ENCODE measurements at regions not wholly inside any gene's neighbourhood (a gene's known extent, or its start where the extent isn't known, plus 50 kb on each side); places are given as distances from the start of the nearest gene placed in this dataset.

DNA sequence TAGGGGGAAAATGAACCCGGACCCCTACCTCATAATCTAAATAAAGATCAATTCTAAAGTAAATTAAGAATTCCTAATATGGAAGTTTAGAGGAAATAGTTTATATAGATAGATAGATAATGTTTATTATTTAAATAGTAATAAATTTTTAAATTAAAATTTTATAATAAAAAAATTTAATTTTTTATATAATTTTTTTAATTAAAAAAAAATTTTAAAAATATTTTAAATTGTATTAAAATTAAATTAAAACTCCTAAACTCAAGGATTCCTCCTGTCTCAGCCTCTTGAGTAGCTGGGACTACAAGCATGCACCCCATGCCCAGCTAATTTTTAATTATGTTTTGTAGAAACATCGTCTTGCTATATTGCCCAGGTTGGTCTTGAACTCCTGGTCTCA, 186.9 kb upstream of the VRK2 start:
- TF ChIP-seq EZH2 (IDR thresholded peaks at IDR 0.05; ENCODE audit: borderline replicate concordance) (no peak), EZH2phosphoT487 (IDR thresholded peaks at IDR 0.05; ENCODE audit: low read depth, severe bottlenecking, unreplicated experiment) (no peak)
- TF ChIP-seq, protein P1, sequence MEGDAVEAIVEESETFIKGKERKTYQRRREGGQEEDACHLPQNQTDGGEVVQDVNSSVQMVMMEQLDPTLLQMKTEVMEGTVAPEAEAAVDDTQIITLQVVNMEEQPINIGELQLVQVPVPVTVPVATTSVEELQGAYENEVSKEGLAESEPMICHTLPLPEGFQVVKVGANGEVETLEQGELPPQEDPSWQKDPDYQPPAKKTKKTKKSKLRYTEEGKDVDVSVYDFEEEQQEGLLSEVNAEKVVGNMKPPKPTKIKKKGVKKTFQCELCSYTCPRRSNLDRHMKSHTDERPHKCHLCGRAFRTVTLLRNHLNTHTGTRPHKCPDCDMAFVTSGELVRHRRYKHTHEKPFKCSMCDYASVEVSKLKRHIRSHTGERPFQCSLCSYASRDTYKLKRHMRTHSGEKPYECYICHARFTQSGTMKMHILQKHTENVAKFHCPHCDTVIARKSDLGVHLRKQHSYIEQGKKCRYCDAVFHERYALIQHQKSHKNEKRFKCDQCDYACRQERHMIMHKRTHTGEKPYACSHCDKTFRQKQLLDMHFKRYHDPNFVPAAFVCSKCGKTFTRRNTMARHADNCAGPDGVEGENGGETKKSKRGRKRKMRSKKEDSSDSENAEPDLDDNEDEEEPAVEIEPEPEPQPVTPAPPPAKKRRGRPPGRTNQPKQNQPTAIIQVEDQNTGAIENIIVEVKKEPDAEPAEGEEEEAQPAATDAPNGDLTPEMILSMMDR (IDR thresholded peaks at IDR 0.05; ENCODE audit: poor library complexity): no peak
- Histone ChIP-seq H4K20me1 (ENCODE audit: insufficient read depth, poor library complexity, severe bottlenecking) (no peaks in the 10 kb centered on the region), H3K4me3 (no peak overlapping the region), H3K9me2 (replicated peaks; ENCODE audit: insufficient read depth) (no peaks in the 10 kb centered on the region), H3K4me1 (ENCODE audit: insufficient read depth) (no peaks in the 10 kb centered on the region), H3K27ac (no peak overlapping the region), H3K36me3 (replicated peaks; ENCODE audit: insufficient read depth, low read depth) (no peaks in the 10 kb centered on the region), H3K9me3 (ENCODE audit: low read depth) (no peaks in the 10 kb centered on the region), H3K4me2 (no peak overlapping the region), H2AFZ (no peak overlapping the region), H3K27me3 (no peaks in the 10 kb centered on the region), H3K79me2 (no peaks in the 10 kb centered on the region)
- WGBS (ENCODE audit: low lambda C conversion rate, missing lambda C conversion rate): 97% methylated on average over 2 of the region's 2 CpGs
- no peak for DNase-seq (ENCODE audit: low spot score)

DNA sequence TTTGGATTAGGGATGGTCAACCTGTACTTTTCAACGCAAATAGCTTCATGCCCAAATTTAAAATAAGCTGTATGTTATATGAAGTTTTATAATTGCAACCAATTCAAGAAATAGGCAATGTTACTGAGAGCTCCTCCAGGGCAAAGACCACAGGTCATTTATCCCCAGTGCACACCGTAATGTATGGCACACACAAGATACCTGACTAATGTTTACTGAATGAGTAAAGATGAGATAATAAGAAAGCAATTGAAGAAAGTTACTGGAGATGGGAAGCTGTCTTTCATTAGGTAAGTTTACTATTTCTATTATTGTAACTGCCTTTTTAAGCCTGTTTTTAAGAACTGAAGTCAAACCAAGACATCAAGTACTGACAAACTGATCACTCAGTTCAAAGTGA, 184.5 kb upstream of the VRK2 start:
- no peaks in the 10 kb centered on the region for H4K20me1 ChIP-seq (ENCODE audit: insufficient read depth, poor library complexity, severe bottlenecking)
- H3K27me3 ChIP-seq: no peaks in the 10 kb centered on the region
- peak overlapping the region; percentile 5 for H3K4me2 ChIP-seq
- no peak for DNase-seq (ENCODE audit: low spot score)
- H3K9me3 ChIP-seq (ENCODE audit: low read depth): no peaks in the 10 kb centered on the region
- no peak overlapping the region for H2AFZ ChIP-seq
- H3K36me3 ChIP-seq (replicated peaks; ENCODE audit: insufficient read depth, low read depth): no peaks in the 10 kb centered on the region
- no peak for TF ChIP-seq EZH2 (IDR thresholded peaks at IDR 0.05; ENCODE audit: borderline replicate concordance)
- no peak for TF ChIP-seq EZH2phosphoT487 (IDR thresholded peaks at IDR 0.05; ENCODE audit: low read depth, severe bottlenecking, unreplicated experiment)
- TF ChIP-seq, protein P1 (IDR thresholded peaks at IDR 0.05; ENCODE audit: poor library complexity): no peak
- 58% methylated on average over 2 of the region's 2 CpGs for whole genome bisulfite sequencing (ENCODE audit: low lambda C conversion rate, missing lambda C conversion rate)
- H3K79me2 ChIP-seq: no peaks in the 10 kb centered on the region
- H3K4me1 ChIP-seq (ENCODE audit: insufficient read depth): no peaks in the 10 kb centered on the region
- no peak overlapping the region for H3K4me3 ChIP-seq
- no peak overlapping the region for H3K27ac ChIP-seq
- H3K9me2 ChIP-seq (replicated peaks; ENCODE audit: insufficient read depth): no peaks in the 10 kb centered on the region

DNA sequence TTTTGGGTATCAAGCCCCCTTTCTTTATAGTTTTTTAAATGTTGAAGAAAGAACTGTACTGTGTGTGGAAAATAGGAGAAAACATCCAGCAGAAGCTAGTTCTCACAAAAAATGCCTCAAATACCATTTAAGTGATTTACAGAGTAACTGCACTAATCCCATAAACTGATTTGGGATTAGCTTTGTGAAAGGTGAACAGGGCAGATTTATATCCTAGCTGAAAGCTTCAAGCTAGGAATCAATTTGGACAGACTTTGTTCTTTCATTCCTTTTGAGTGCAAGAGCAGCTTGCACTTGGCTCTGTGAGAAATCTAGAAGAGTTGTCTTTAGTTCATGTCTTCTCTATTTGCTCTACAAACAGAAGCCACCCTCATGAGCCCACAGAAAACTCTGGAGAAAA, 183.9 kb upstream of the VRK2 start:
- no peak overlapping the region for H3K4me3 ChIP-seq
- H3K79me2 ChIP-seq: no peaks in the 10 kb centered on the region
- TF ChIP-seq EZH2phosphoT487 (IDR thresholded peaks at IDR 0.05; ENCODE audit: low read depth, severe bottlenecking, unreplicated experiment) (no peak), EZH2 (IDR thresholded peaks at IDR 0.05; ENCODE audit: borderline replicate concordance) (no peak)
- TF ChIP-seq, protein P1 (IDR thresholded peaks at IDR 0.05; ENCODE audit: poor library complexity): no peak
- H3K27ac ChIP-seq: no peak overlapping the region
- no peak overlapping the region for H2AFZ ChIP-seq
- no peaks in the 10 kb centered on the region for H3K9me2 ChIP-seq (replicated peaks; ENCODE audit: insufficient read depth)
- H3K9me3 ChIP-seq (ENCODE audit: low read depth): no peaks in the 10 kb centered on the region
- no peaks in the 10 kb centered on the region for H4K20me1 ChIP-seq (ENCODE audit: insufficient read depth, poor library complexity, severe bottlenecking)
- no peaks in the 10 kb centered on the region for H3K27me3 ChIP-seq
- no peaks in the 10 kb centered on the region for H3K4me1 ChIP-seq (ENCODE audit: insufficient read depth)
- H3K4me2 ChIP-seq: peak overlapping the region; percentile 5
- H3K36me3 ChIP-seq (replicated peaks; ENCODE audit: insufficient read depth, low read depth): no peaks in the 10 kb centered on the region
- no peak for DNase-seq (ENCODE audit: low spot score)

DNA sequence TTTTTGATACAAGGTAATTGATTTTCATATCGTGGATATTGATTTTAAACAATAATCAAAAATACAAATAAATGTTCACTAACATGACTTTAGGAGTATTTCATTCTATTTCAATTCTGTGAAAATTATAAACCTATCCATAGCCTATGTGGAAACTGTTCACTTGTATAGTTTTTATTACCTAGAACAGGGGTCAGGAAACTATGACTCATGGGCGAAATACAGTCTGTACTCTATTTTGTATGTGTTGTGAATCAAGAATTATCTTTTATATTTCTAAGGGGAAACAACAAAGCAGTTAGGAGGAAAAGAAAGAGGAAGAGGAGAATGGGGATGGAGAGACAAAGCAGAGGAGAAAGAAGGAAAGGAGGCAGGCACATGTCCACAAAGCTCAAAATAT, 181.7 kb upstream of the VRK2 start:
- no peaks in the 10 kb centered on the region for H3K27me3 ChIP-seq
- H3K79me2 ChIP-seq: no peaks in the 10 kb centered on the region
- H3K4me3 ChIP-seq: no peak overlapping the region
- 100% methylated on average over 2 of the region's 2 CpGs for WGBS (ENCODE audit: low lambda C conversion rate, missing lambda C conversion rate)
- H3K4me1 ChIP-seq (ENCODE audit: insufficient read depth): no peaks in the 10 kb centered on the region
- no peaks in the 10 kb centered on the region for H3K9me2 ChIP-seq (replicated peaks; ENCODE audit: insufficient read depth)
- H3K4me2 ChIP-seq: no peak overlapping the region
- TF ChIP-seq EZH2phosphoT487 (IDR thresholded peaks at IDR 0.05; ENCODE audit: low read depth, severe bottlenecking, unreplicated experiment) (no peak), EZH2 (IDR thresholded peaks at IDR 0.05; ENCODE audit: borderline replicate concordance) (no peak)
- TF ChIP-seq, protein P1 (IDR thresholded peaks at IDR 0.05; ENCODE audit: poor library complexity): no peak
- no peak overlapping the region for H3K27ac ChIP-seq
- H2AFZ ChIP-seq: no peak overlapping the region
- H3K9me3 ChIP-seq (ENCODE audit: low read depth): no peaks in the 10 kb centered on the region
- no peaks in the 10 kb centered on the region for H4K20me1 ChIP-seq (ENCODE audit: insufficient read depth, poor library complexity, severe bottlenecking)
- no peak for DNase-seq (ENCODE audit: low spot score)
- H3K36me3 ChIP-seq (replicated peaks; ENCODE audit: insufficient read depth, low read depth): no peaks in the 10 kb centered on the region

Data from hepatocyte (in vitro differentiated cells).